ENCODE measurements at regions not wholly inside any gene's neighbourhood (a gene's known extent, or its start where the extent isn't known, plus 50 kb on each side); places are given as distances from the start of the nearest gene placed in this dataset.

- TF ChIP-seq POLR2A (IDR thresholded peaks at IDR 0.05; ENCODE audit: low read depth, low read length), result no peak
- no peak for TF ChIP-seq POLR2AphosphoS5 (IDR thresholded peaks at IDR 0.05; ENCODE audit: low read depth, low read length)
- TF ChIP-seq TAF1 (IDR thresholded peaks at IDR 0.05; ENCODE audit: low read depth, low read length), result no peak
Observed at GRCh38 chrX:130545796-130546195, 144.0 kb downstream of the RBMX2 start.

Measured in GM12891 (cell line).